ENCODE measurements at regions not wholly inside any gene's neighbourhood (a gene's known extent, or its start where the extent isn't known, plus 50 kb on each side); places are given as distances from the start of the nearest gene placed in this dataset.

DNA sequence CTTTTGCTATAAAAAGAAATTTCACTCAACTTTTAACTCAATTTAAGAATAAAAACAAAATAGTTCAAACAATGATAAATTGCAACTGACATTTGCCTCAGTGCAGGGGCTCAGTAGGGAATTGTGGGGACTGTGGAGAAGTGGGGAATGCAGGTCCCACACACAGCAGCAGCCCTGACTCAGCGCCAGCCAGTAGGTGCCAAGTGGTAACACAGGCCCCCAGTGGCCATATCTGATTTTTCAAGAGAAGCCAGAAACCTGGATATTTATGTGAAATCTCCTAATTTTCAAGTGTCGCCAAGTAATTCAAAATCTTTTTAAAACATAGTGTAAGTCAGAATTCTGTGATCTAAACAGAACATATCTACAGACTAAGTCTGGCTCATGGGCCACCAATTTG is 186.3 kb downstream of the EN1 start:
- DNase-seq = no peak

DNA sequence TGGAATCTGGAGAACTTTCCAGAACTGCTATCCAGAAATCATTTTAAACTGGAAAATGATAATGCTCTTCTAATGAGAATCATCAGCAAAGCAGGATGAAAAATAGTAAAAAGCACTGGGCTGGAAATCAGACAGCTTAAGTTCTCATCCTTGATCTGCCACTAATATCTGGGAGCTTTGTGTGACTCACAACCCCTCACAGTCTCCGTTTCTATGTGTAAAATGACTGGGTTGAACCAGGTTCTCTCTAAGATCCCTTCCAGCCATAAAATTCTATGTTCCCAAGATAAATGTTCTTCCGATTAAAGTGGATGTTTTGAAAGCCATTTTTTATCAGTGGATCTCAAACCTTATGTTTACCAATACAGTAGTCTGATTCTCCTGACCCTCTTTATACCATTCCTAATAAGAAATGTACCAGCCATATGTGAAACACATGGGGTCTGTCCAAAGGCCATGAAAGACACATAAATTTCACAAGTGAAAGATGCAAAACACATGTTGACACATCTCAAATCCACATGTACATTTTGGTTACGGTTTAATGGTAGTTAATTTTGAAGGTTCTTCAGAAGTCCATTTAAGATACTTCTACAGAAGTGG is 188.8 kb downstream of the EN1 start:
- no peak for DNase-seq

DNA sequence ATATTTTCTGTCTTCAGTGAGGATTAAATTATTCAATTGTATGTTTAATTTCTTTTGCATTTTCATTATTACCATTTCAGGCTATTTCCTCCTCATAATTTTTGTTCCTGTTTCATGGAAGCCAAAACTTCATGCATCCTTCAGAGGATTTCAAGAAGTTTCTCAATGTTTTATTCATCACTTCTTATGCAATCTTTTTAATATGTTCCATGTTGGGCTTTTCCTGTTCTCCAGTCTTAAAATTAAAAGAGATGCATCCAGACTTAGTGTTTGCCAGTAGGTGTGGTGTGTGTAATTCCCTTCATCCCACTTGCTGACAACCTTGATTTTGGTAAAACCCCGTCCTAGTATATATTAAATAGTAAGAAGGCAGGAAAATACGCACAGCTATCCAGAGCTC is 190.0 kb downstream of the EN1 start:
- no peak for DNase-seq

DNA sequence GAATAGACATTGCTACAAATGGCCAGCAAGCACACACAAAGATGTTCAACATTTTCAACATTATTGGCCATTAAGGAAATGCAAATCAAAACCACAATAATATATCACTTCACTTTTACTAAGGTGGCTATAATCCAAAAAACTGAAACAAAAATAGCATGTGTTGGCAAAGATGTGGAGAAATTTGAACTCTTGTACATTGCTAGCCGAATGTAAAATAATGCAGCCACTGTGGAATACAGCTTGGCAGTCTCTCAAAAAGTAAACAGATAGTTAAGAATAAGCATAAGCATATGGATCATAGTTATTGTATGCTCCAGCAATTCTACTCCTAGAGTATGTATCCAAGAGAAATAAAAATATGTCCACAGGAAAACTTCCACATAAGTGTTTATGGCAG is 192.5 kb downstream of the EN1 start:
- no peak for DNase-seq

DNA sequence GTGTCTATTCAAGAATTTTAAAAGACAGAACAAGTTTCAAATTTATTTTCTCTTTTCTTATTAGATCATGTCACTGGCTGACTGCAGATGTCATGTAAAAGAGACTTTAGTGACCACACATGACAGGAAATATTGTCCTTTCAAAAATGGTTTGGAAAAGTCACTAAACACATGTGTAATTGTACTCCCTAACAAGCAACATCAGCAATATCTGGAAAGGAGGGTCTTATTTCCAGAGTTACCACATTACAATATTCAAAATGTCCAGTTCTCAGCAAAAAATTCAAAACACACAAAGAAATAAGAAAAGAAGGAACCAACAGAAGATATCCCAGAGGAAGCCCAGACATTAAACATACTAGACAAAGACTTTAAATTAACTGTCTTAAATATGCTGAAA is 197.1 kb downstream of the EN1 start:
- DNase-seq = no peak

DNA sequence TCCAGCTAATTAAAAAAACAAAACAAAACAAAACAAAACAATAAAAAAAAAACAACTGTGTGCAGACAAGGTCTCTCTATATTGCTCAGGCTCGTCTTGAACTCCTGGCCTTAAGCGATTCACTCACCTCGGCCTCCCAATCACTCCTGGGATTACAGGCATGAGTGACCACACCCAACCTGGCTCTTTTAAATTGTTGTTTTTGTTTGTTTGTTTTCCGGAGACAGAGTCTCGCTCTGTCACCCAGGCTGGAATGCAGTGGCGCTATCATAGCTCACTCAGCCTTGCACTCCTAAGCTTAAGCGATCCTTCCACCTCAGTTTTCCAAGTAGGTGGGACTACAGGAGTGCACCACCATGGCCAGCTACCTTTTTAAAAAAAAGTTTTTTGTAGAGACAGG is 201.6 kb downstream of the EN1 start:
- no peak for DNase-seq

DNA sequence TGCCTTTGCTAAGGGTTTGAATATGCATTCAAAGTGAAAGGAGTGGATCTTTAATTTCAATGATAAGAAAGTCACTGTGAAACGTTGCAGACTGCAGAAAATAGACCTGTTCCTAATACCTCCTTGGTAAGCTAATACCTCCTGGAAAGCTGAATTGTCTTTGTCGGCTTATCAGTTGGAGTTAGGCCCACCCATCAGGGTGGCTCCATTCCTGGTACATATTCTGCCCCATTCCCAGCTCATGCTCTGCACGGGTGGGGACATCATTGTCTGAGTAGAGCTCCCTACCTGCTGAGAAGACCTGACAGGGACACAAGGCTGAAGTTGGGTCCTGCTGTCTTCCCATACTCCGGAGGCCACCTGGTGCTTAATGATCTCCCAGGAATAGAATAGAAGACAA is 203.3 kb downstream of the EN1 start:
- DNase-seq = no peak

DNA sequence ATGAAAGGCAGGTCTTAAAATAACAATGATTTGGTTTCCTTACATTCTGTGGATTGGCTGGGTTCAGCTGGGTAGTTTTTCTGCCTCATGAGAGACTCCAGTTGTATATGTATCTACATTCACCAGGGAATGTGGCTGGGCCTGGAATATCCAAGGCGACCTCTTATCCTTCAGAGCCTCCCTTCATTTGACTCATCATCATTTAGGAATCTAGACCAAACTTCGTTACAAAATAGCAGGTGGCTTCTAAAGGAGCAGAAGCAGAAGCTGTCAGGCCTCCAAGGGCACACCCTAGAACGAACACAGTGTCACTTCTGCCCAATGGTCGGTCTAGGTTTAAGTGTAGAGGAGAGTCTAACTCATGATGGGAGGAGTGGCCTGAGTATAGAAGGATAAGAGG is 204.2 kb downstream of the EN1 start:
- no peak for DNase-seq

DNA sequence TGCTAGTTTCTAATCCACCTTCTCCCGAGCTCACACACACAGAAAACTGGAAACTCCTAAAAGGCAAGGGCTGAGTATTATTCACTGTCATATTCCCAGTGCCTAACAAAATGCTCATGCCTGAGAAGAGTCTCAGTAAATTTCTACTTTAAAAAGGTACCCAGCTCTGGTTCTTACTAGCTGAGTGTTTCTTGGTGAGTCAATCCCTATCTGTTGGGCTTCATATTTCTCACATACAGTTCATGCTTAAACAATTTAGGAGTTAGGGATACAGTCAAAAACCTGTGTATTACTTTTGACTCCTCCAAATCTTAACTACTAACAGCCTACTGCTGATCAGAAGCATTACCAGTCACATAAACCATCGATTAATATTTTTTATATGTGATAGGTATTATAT is 204.9 kb downstream of the EN1 start:
- no peak for DNase-seq

DNA sequence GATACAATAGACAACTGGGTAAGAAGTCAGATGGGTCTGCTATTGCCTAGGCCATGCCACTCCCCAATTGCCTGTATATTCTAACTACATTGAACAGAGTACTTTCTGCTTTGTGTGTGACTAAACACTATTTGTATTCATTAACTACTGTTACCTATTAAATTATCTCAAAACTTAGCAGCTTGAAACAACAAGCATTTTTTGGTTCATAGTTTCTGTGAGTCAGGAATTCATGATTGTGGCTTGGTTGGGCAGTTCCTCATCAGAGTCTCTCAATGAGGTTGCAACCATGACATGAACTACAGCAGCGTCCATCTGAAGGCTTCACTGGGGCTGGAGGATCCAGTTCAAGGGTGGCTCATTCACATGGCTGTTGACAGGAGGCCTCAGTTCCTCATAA is 205.7 kb downstream of the EN1 start:
- no peak for DNase-seq

DNA sequence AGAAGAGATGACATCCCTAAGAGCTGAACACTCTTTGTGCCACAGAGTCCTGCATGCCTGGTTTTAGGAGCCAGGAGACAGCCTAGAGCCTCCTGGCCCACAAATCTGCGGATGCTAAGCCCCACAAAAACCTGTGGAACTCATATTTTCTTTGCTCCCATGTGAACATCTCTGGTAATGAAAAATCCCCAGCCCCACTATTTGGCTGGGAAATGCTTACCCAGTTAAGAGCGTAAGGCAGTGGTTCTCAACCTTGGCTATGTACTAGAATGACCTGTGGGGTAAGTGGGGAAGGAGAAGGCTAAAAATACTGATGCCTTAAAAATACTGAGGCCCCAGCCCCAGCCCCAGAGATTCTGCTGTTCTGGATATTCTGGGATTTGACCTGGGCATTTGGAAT is 208.1 kb downstream of the EN1 start:
- DNase-seq = no peak

DNA sequence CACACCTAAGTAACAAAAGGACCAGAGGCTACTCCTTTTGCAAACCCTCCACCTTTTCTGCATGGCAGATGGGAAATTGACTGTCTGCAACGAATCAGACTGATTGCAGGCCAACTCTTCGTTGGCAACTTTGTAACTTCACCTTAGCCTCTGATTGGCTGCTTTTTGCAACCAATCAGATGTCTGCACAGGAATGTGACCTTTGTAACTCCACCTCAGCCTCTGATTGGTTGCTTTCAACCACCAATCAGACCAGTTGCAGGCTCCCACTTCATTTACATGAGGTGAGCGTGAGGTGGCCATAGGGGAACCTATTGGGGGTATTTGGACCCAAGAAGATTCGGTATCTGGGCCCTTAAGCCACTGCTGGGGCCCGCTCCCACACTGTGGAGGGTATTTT is 209.0 kb downstream of the EN1 start:
- DNase-seq = no peak

DNA sequence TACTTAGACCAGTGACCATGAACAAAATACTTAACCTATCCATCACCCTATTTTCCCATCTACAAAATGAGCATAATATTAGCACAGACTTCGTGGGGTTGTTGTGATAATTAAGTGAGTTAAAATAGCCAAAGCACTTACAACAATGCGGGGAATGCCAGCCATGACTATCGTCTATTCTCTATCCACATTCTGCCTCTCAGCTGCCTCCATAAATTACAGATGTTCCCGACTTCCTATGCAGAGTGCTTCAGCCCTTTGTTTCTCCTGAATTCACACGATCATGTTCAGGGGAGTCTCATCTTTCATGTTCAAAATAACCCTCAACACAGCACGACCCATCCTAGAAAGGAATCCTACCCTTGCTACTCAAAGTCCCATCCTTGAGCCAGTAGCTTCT is 211.6 kb downstream of the EN1 start:
- no peak for DNase-seq

DNA sequence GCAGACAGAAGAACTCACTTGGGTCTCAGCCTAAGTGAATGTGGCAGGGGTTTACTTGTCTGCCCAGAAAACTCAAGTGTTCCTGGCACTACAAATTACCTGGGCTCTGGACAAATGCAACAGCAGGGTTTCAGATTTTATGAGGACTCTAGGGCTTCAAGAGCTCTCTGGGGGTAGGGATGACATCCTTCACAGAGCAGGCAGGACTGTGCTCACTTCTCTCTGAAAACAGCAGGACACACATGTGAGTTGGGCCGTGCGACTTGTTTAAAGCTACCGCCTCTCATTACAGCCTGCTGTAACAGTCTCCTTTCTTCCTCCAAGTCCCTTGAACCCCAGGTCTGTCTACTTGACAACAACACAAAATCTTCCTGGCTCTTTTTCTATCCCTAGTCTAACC is 212.6 kb downstream of the EN1 start:
- no peak for DNase-seq

DNA sequence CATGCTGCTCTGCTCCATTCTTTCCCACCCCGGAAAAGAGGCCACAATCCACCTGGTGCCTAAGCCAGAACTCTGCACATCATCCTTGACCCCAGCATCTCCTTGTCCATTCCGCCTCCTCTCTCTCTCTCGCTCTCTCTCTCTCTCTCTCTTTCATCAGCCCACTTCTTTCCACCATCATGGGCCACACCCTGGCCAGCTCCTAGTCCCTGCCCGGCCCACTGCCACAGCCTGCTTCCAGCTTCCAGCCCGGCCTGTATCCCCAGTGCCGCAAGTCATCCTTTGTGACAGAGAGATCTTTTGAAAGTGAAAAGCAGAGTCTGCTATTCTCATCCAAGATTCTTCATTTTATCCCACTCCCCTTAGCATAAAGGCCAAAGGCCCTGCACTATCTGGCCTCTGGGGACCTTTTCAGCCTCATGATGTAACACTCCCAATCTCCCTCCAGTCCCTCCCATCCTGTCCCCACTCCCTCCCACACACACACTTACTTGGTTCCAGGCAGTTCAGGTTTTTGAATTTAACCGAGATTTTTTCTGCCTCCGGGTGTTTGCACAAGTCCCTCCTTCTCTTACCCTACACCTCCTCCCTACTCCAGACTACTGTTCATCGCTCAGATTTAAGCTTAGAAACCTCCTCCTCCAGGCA is 214.0 kb downstream of the EN1 start:
- no peak for DNase-seq

DNA sequence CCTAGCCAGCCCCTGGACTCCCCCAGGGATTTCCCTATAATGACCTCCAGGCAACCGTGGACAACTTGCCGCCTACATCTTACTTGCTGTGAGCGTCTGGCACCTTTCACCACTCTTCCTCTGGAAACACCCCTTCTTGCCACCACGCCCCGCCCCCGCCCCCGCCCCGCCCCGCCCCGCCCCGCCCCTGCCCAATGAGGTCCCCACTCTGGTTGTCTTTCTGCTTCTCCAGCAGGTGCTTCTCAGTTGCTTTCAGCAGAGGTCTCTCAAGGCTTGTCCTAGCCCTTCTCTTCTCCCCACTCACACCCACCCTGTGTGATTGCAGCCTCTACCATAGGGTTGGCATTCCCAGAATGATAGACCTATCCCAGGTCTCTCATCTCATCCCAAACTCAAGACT is 214.5 kb downstream of the EN1 start:
- DNase-seq = no peak

DNA sequence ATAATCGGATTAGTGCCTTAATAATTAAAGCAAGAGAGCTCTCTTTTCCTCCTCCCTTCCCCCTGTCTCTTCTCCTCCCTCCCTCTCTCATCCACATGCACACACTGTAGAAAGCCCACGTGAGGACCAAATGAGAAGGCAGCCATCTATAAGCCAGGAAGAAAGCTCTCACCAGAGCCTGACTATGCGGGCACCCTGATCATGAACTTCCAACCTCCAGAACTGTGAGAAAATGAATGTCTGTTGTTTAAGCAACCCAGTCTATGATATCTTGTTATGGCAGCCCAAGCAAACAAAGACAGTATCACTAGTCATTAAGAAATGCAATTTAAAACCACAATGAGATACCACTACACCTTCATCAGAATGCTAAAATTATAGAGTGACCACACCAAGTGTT is 220.3 kb downstream of the EN1 start:
- no peak for DNase-seq

DNA sequence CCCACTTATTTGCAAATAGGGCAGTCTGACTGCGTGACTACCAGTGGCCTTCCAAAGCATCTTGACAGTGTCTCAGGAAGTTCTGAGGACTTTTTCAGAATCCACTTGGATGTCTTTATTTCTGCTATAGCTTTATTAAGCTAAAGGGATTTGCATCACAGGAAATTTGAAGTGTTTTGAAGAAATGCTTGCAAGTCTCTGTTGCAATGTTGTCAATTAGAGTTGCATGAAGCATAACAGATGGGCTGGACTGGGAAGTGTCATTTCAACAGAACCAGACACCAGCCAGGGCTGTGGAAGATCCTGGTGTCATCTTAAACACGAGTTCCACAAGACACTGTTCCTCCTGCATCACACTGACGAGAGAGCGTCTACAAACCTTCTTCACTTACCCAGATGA is 224.5 kb downstream of the EN1 start:
- DNase-seq = no peak

DNA sequence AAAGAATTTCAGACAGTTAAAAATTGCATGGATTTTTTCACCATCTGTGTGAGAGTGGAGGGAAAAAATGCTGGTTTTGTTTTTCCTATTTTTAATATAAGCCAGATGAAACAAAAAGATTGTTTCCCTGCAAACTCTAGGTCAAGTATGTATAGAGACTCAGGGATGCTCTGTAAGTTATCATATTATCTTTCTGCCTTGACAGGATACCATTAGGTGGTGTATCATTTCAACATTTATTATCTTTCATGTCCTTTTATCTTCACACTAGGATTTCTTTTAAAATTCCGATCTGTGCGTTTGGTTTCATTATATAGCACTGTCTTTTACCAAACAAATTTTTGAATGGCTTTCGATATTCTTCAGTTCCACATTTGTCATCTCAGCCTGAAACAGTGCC is 225.3 kb downstream of the EN1 start:
- no peak for DNase-seq

DNA sequence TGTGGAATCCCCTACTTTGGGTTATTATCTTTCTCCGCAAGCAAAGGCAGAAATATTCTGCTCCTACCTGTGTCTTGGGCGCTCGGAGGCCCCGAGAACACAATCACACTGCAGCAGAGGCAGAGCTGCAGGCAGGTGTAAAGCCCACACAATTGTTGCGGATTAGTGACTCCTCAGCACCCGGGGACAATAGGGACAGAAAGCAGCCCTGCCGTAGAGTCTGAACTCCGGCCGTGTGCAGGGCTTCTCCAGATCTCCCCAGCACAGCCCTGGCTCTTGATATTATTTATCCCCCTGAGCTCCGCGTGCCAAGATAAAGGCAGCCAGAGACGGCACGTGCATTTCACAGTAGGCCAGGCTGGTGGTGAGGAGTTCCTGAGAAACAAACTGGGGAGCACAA is 229.2 kb downstream of the EN1 start:
- no peak for DNase-seq

DNA sequence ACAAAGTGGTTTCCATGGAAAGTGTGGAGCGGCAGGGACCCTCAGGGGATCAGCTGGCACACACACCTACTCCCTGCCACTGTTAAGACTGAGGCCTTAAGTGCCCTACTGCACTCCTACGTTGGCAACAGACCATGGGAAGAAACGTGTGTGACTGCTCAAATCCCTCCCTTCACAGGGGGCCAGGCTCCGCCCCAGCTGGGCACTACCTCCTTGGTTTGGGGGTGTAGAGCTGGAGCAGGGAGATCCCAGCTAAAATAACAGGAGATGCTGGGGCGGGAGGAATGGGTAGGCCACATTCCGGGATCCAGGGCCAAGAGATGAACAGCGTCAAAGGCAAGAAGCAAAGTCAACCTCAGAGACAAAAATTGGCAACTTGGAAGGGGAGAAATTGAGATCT is 231.0 kb downstream of the EN1 start:
- no peak for DNase-seq

DNA sequence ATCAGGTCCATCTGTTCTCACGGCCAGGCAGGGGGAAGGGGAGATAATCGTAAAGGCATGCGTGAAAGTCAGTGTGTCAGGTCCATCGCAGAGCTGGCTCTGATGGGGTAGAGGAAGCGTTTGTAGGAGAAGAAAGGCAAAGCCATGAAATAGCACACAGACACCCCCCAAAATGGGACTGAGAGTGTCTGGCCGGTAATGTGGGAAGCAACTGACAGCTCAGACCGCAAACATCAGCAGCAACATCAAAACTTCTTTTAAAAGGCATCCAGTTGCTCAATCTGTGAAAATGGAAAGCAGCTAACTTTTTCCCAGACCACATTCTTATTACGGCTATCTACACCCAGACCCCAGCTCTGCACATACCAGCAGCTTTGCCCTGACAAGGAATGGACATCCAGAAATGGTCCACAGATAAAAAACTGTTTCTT is 232.6 kb downstream of the EN1 start:
- DNase-seq = no peak

DNA sequence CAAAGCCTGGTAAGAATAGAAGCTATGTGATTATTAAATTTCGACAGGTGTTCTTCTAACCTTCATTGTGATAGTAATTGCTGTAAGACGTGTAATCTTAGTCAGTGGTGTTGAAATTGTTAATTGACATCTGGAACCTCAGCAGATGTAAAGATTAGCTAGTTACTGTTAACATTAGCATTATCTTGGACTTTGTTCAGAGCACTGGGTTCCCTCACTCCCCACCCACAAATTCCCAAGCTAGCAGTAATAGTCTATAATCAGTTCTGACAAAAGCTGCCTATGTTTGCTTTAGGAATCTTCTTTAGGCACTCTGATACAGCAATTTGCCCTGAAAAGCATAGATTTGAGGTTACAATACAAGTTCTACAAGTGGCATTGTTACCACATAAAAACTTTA is 233.7 kb downstream of the EN1 start:
- DNase-seq = no peak

DNA sequence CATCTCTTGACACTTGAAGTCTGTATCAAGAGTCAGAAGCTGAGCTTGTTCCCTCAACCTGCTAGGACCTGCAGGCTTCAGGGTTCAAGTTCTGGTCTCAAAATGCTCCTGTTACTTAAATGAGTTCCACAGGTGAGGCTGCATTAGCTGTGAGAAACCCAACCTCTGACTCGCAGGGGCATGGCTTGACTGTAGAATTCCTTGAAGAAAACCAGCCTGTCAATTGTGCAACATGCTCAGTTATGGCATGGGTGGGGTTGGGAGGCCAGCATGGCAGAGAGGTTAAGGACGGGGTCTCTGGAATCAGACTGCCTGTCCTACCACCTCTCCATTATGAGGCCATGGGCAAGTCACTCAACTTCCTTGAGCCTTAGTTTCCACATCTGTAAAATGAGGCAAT is 235.8 kb downstream of the EN1 start:
- no peak for DNase-seq

DNA sequence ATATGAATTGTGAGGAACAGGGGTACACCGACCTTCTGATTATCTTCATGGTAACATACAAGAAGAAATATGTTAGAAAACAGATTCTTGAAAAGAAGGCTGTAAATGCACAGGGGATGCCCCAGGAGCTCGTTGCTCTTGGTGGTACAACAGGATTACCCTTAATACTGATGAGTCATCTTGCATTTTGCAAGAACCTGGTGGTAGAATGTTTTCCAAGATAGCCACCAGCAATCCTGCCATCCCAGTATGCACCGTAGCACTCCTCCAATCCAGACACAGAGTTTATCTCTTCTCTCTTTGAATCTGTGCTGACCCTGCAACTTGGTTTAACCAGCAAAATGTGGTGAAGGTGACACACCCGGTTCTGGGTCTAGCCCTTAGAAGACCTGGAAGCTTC is 238.3 kb downstream of the EN1 start:
- DNase-seq = no peak

DNA sequence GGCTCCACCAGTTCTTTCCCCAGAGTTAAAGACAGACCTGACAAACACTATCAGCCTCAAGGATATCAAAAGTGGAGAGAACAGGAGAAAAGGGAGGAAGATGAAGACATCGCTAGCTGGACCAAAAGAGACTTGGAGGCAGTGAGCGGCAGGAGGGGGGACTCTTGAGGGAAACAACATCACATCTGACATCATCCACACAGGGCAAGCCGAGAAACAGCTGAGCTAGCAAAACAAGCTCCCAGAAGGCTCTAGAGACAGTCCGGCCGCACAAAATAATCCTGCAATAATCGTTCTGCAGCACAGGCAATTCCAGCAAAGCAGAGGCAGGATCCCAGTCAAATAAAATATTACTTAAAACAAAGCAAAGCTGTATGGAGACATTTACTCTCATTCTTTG is 239.8 kb downstream of the EN1 start:
- no peak for DNase-seq

Measured in activated CD4-positive, alpha-beta T cell treated with anti-CD3 and anti-CD28 coated beads for 4 hours (primary cell).